H1 (cell line): ENCODE measurements at regions not wholly inside any gene's neighbourhood (a gene's known extent, or its start where the extent isn't known, plus 50 kb on each side); places are given as distances from the start of the nearest gene placed in this dataset.

ENCODE experiments used
- CTCF ChIA-PET: fragments of 300-600 bp; sonication (Branson Sonifier 250); formaldehyde crosslinking; loops from one replicate; lab custom pipeline; 2021; ENCODE audit not compliant: partially characterized antibody; lab: Charles Lee
- POLR2A ChIA-PET: fragments of 300-600 bp; sonication (Branson Sonifier 250); formaldehyde crosslinking; loops from one replicate; lab custom pipeline; 2021; ENCODE audit warnings: inconsistent platforms; ENCODE audit not compliant: partially characterized antibody; lab: Charles Lee
- DNase-seq, 2 experiments: peaks; one replicate each; pipeline versions ENCODE4 v3.0.0 to v3.0.0-alpha.2; 2010 to 2022; ENCODE audit warnings: low spot score in 2 of 2, low read depth in 1 of 2, mixed read lengths in 1 of 2
- FAIRE-seq: peaks from 2 replicates; lab custom pipeline; 2011; peaks lifted over from hg19 to GRCh38; lab: Jason Lieb, UNC
- H2AFZ ChIP-seq: 2 replicates; pipeline ENCODE4 v1.8.1; 2012; ENCODE audit warnings: low read length, inconsistent platforms
- H2AK5ac ChIP-seq: 2 replicates; pipeline ENCODE4 v1.6.1; 2013; ENCODE audit warnings: low read depth, low read length
- H2BK120ac ChIP-seq: replicated peaks from 2 replicates; pipeline ENCODE3; 2013; ENCODE audit warnings: low read depth, low read length, inconsistent platforms
- H2BK12ac ChIP-seq: 2 replicates; pipeline ENCODE4 v1.6.1; 2013; ENCODE audit warnings: low read depth, low read length
- H2BK15ac ChIP-seq: 2 replicates; pipeline ENCODE4 v1.6.1; 2013; ENCODE audit warnings: low read length
- H2BK20ac ChIP-seq: 2 replicates; pipeline ENCODE4 v1.6.1; 2013; ENCODE audit warnings: low read length
- H2BK5ac ChIP-seq: 2 replicates; pipeline ENCODE4 v1.6.1; 2013; ENCODE audit warnings: low read depth, low read length
- H3K14ac ChIP-seq: 2 replicates; pipeline ENCODE4 v1.6.1; 2013; ENCODE audit warnings: inconsistent platforms; ENCODE audit not compliant: insufficient read length
- H3K18ac ChIP-seq: 2 replicates; pipeline ENCODE4 v1.6.1; 2013; ENCODE audit warnings: low read length; ENCODE audit errors: extremely low read depth
- H3K23ac ChIP-seq: 2 replicates; pipeline ENCODE4 v1.6.1; 2013; ENCODE audit warnings: inconsistent platforms; ENCODE audit not compliant: insufficient read length
- H3K23me2 ChIP-seq: 2 replicates; pipeline ENCODE4 v1.6.1; 2013; ENCODE audit warnings: low read depth, low read length
- H3K27ac ChIP-seq: 2 replicates; pipeline ENCODE4 v1.6.1; 2011; ENCODE audit warnings: low read depth, low read length, inconsistent platforms
- H3K27me3 ChIP-seq, 4 experiments: replicated peaks in 1 of 4; 1 replicate in 1 of 4; 2 replicates in 3 of 4; pipeline versions ENCODE4 v1.6.1 to v1.8.1; 2011 to 2013; ENCODE audit warnings: low read length in 3 of 4, mild to moderate bottlenecking in 3 of 4, inconsistent platforms in 2 of 4, mixed read lengths in 2 of 4, moderate library complexity in 1 of 4; ENCODE audit not compliant: control insufficient read depth in 3 of 4, insufficient read depth in 3 of 4; ENCODE audit errors: extremely low read depth in 1 of 4
- H3K36me3 ChIP-seq, 4 experiments: 2 replicates each; pipeline versions ENCODE4 v1.6.1 to v1.8.1; 2011 to 2013; ENCODE audit warnings: mild to moderate bottlenecking in 4 of 4, low read length in 3 of 4, moderate library complexity in 2 of 4, control low read depth in 1 of 4, inconsistent platforms in 1 of 4; ENCODE audit not compliant: insufficient read depth in 4 of 4, control insufficient read depth in 2 of 4
- H3K4ac ChIP-seq: replicated peaks from 2 replicates; pipeline ENCODE3; 2013; ENCODE audit warnings: low read length, low read depth, mixed read lengths, inconsistent platforms; ENCODE audit not compliant: insufficient read length
- H3K4me1 ChIP-seq, 4 experiments: replicated peaks in 1 of 4; 1 replicate in 1 of 4; 2 replicates in 3 of 4; pipeline versions ENCODE4 v1.6.1 to v1.8.1; 2011 to 2013; ENCODE audit warnings: low read length in 3 of 4, inconsistent platforms in 2 of 4, mixed read lengths in 1 of 4; ENCODE audit not compliant: insufficient read depth in 4 of 4, control insufficient read depth in 3 of 4
- H3K4me2 ChIP-seq, 2 experiments: 2 replicates each; pipeline versions ENCODE4 v1.6.1 to v1.8.1; 2011 to 2013; ENCODE audit warnings: low read depth in 2 of 2, low read length in 2 of 2, control low read depth in 1 of 2, inconsistent platforms in 1 of 2, mild to moderate bottlenecking in 1 of 2; ENCODE audit not compliant: insufficient read depth in 1 of 2
- H3K4me3 ChIP-seq, 4 experiments: fragments of 200-600, 300-600 bp in 1 of 4; sonication (generic), shearing (Covaris generic), sonication (Bioruptor Twin) in 1 of 4; 2 replicates each; pipeline versions ENCODE4 v1.5.1 to v1.8.1; 2011 to 2016; ENCODE audit warnings: low read length in 4 of 4, low read depth in 3 of 4, control low read depth in 2 of 4, inconsistent platforms in 2 of 4, mild to moderate bottlenecking in 2 of 4, mixed read lengths in 1 of 4, moderate library complexity in 1 of 4; ENCODE audit not compliant: insufficient read depth in 2 of 4; ENCODE audit errors: extremely low read depth in 1 of 4
- H3K56ac ChIP-seq: replicated peaks from 2 replicates; pipeline ENCODE3; 2013; ENCODE audit warnings: low read depth, mild to moderate bottlenecking, mixed read lengths, low read length, inconsistent platforms; ENCODE audit not compliant: insufficient read length
- H3K79me1 ChIP-seq: 2 replicates; pipeline ENCODE4 v1.6.1; 2013; ENCODE audit warnings: low read depth, low read length, control low read depth
- H3K79me2 ChIP-seq, 2 experiments: 2 replicates each; pipeline versions ENCODE4 v1.6.1 to v1.8.1; 2012 to 2013; ENCODE audit warnings: low read length in 2 of 2, mild to moderate bottlenecking in 2 of 2, inconsistent platforms in 1 of 2; ENCODE audit not compliant: insufficient read depth in 2 of 2, control insufficient read depth in 1 of 2
- H3K9ac ChIP-seq, 4 experiments: replicated peaks in 1 of 4; 1 replicate in 1 of 4; 2 replicates in 3 of 4; pipeline versions ENCODE4 v1.6.1 to v1.8.1; 2011 to 2013; ENCODE audit warnings: low read depth in 3 of 4, low read length in 3 of 4, control low read depth in 2 of 4, mild to moderate bottlenecking in 2 of 4, moderate library complexity in 2 of 4, inconsistent platforms in 1 of 4; ENCODE audit errors: extremely low read depth in 1 of 4
- H3K9me3 ChIP-seq, 2 experiments: 2 replicates each; pipeline versions ENCODE4 v1.6.1 to v1.8.1; 2012 to 2013; ENCODE audit warnings: mild to moderate bottlenecking in 2 of 2, moderate library complexity in 2 of 2, control low read depth in 1 of 2, inconsistent platforms in 1 of 2, low read depth in 1 of 2, low read length in 1 of 2, mixed read lengths in 1 of 2; ENCODE audit not compliant: insufficient read depth in 2 of 2
- H4K20me1 ChIP-seq, 2 experiments: replicated peaks in 1 of 2; 2 replicates each; pipeline versions ENCODE3 to v1.8.1; 2011 to 2013; ENCODE audit warnings: inconsistent platforms in 2 of 2, low read length in 2 of 2, mild to moderate bottlenecking in 1 of 2; ENCODE audit not compliant: insufficient read depth in 2 of 2, control insufficient read depth in 1 of 2
- H4K5ac ChIP-seq: 2 replicates; pipeline ENCODE4 v1.6.1; 2013; ENCODE audit warnings: low read length, low read depth, mixed read lengths, inconsistent platforms; ENCODE audit not compliant: insufficient read length
- H4K8ac ChIP-seq: 2 replicates; pipeline ENCODE4 v1.8.0; 2013; ENCODE audit warnings: mild to moderate bottlenecking, moderate library complexity, low read length, inconsistent platforms; ENCODE audit not compliant: insufficient read depth; ENCODE audit errors: extremely low read depth
- H4K91ac ChIP-seq: replicated peaks from 2 replicates; pipeline ENCODE3; 2013; ENCODE audit warnings: low read length, mixed read lengths, inconsistent platforms; ENCODE audit not compliant: insufficient read length
- BACH1 ChIP-seq: IDR thresholded peaks from 2 replicates; pipeline ENCODE4 v1.6.1; 2012; ENCODE audit warnings: low read length, improper control_type of control experiment
- CEBPB ChIP-seq: IDR thresholded peaks from 2 replicates; pipeline ENCODE4 v1.6.1; 2012; ENCODE audit warnings: low read depth, low read length
- CHD1 ChIP-seq: IDR thresholded peaks from 2 replicates; pipeline ENCODE4 v1.6.1; 2012; ENCODE audit warnings: low read depth, low read length, improper control_type of control experiment
- CREB1 ChIP-seq: IDR thresholded peaks from 2 replicates; pipeline ENCODE4 v1.6.1; 2012; ENCODE audit warnings: inconsistent platforms
- EZH2 ChIP-seq: fragments of 200-600 bp; sonication (generic); IDR thresholded peaks from 2 replicates; pipeline ENCODE4 v1.7.1; 2012; ENCODE audit warnings: low read depth, mild to moderate bottlenecking, moderate library complexity, low read length, inconsistent platforms; ENCODE audit not compliant: severe bottlenecking
- JUN ChIP-seq: IDR thresholded peaks from 2 replicates; pipeline ENCODE4 v1.6.1; 2011; ENCODE audit warnings: low read depth, mild to moderate bottlenecking, improper control_type of control experiment, low read length
- KDM1A ChIP-seq: fragments of 200-600, 300-600 bp; sonication (generic); IDR thresholded peaks from 2 replicates; pipeline ENCODE4 v1.7.1; 2016; ENCODE audit warnings: mild to moderate bottlenecking, low read length, borderline replicate concordance
- NRF1 ChIP-seq: IDR thresholded peaks from 2 replicates; pipeline ENCODE4 v1.6.1; 2011; ENCODE audit warnings: mild to moderate bottlenecking, low read depth, low read length, improper control_type of control experiment
- POLR2A ChIP-seq, 2 experiments: IDR thresholded peaks; 1 replicate in 1 of 2; 2 replicates in 1 of 2; pipeline ENCODE4 v1.6.1; 2011; ENCODE audit warnings: low read depth in 2 of 2, low read length in 2 of 2, mild to moderate bottlenecking in 2 of 2; ENCODE audit errors: control extremely low read depth in 1 of 2
- POLR2AphosphoS5 ChIP-seq: IDR thresholded peaks from 2 replicates; pipeline ENCODE4 v1.6.1; 2011; ENCODE audit warnings: low read depth, low read length
- POU5F1 ChIP-seq: IDR thresholded peaks from 2 replicates; pipeline ENCODE4 v1.6.1; 2011; ENCODE audit warnings: low read depth, mild to moderate bottlenecking, low read length, moderate library complexity
- RFX5 ChIP-seq: IDR thresholded peaks from 2 replicates; pipeline ENCODE4 v1.6.1; 2011; ENCODE audit warnings: low read depth, low read length, improper control_type of control experiment, borderline replicate concordance
- RXRA ChIP-seq: IDR thresholded peaks from 2 replicates; pipeline ENCODE4 v1.6.1; 2011; ENCODE audit warnings: low read depth, mild to moderate bottlenecking, low read length, moderate library complexity; ENCODE audit not compliant: insufficient read depth
- SUZ12 ChIP-seq: fragments of 200-600 bp; sonication (generic); IDR thresholded peaks from 2 replicates; pipeline ENCODE4 v1.6.1; 2012; ENCODE audit warnings: mild to moderate bottlenecking, inconsistent platforms, low read length, moderate library complexity, mixed read lengths
- TAF7 ChIP-seq: optimal IDR thresholded peaks from 2 replicates; pipeline ENCODE3; 2011; ENCODE audit warnings: low read depth, mild to moderate bottlenecking, inconsistent platforms, low read length, moderate library complexity, borderline replicate concordance
- YY1 ChIP-seq: IDR thresholded peaks from 2 replicates; pipeline ENCODE4 v1.6.1; 2011; ENCODE audit warnings: low read depth, mild to moderate bottlenecking, low read length
- WGBS, 2 experiments: shearing (Covaris generic) in 1 of 2; methylation state at CpG; one replicate each; pipeline versions ENCODE4 v1.1.6 to v1.1.7; 2013 to 2015; ENCODE audit warnings: low lambda C conversion rate in 2 of 2, mixed read lengths in 2 of 2, inconsistent platforms in 1 of 2, low coverage in 1 of 2, missing lambda C conversion rate in 1 of 2; ENCODE audit not compliant: insufficient replicate concordance in 2 of 2, insufficient coverage in 1 of 2, insufficient read length in 1 of 2; ENCODE audit errors: extremely low coverage in 1 of 2, missing lambda C conversion rate in 1 of 2; 5-methylcytosine and 5-hydroxymethylcytosine counted together
- TF ChIP-seq, protein P1 (sequence below): IDR thresholded peaks from 2 replicates; pipeline ENCODE4 v1.6.1; 2011; ENCODE audit warnings: low read depth, mild to moderate bottlenecking, low read length; ENCODE audit not compliant: insufficient read depth

DNA sequence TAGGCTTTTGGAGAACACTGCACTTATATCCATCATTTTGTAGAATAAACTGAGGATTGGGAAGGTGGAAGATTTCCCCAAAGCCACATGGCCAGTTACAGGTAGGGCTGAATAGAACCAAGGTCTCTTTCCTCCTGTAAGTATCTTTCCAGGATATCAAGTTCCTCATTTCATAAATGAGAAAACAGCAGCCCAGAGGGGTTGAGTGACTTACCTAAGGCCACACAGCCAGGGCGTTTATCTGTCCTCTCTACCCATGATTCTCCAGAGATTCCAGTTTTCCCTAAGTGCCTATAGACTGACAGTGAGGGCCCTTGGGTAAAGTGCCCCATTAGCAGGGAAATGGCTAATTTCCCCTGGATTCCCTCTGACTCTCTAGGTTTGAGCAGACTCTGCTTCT is 132.3 kb upstream of the SKOR2 start:
- Histone ChIP-seq H4K8ac (no peak overlapping the region), H3K79me2 (no peaks in the 10 kb centered on the region), H4K20me1 (no peaks in the 10 kb centered on the region), H3K79me1 (no peaks in the 10 kb centered on the region; the same call in 1 of the 2 replicates), H3K4me2 (no peak overlapping the region), H2BK120ac (no peak overlapping the region), H4K91ac (no peak overlapping the region), H3K4me3 (no peak overlapping the region), H2AK5ac (no peak overlapping the region), H4K5ac (no peak overlapping the region), H2BK5ac (no peak overlapping the region), H3K23me2 (no peaks in the 10 kb centered on the region), H3K9me3 (no peaks in the 10 kb centered on the region), H2AFZ (no peak overlapping the region), H2BK15ac (no peak overlapping the region), H2BK20ac (no peak overlapping the region), H3K4me1 (no peaks in the 10 kb centered on the region), H3K27me3 (no peaks in the 10 kb centered on the region), H3K14ac (no peak overlapping the region), H3K23ac (no peak overlapping the region), H3K9ac (no peak overlapping the region), H3K18ac (no peak overlapping the region), H2BK12ac (no peak overlapping the region), H3K27ac (no peak overlapping the region), H3K36me3 (no peaks in the 10 kb centered on the region), H3K4ac (no peak overlapping the region), H3K56ac (no peak overlapping the region)
- ChIA-PET CTCF (no interaction called here), POLR2A (no interaction called here)
- DNase-seq, result no peak
- WGBS, 2 experiments, result 82% methylated on average over 1 of the region's 1 CpG; no CpG with 5 or more reads in 1 of the 2 experiments
- FAIRE-seq, result no peak
- TF ChIP-seq CHD1 (no peak), POLR2A (IDR thresholded peaks at IDR 0.05; ENCODE audit: control extremely low read depth in 1 of 2, low read depth in 2 of 2, low read length in 2 of 2) (no peak), CEBPB (no peak), KDM1A (no peak), CREB1 (no peak), TAF7 (no peak), RFX5 (no peak), POU5F1 (no peak), POLR2AphosphoS5 (no peak), NRF1 (no peak), SUZ12 (no peak), JUN (no peak), RXRA (no peak), BACH1 (no peak), EZH2 (no peak), YY1 (no peak)
- TF ChIP-seq, protein P1, sequence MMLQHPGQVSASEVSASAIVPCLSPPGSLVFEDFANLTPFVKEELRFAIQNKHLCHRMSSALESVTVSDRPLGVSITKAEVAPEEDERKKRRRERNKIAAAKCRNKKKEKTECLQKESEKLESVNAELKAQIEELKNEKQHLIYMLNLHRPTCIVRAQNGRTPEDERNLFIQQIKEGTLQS, result no peak
